HUES6 (cell line): ENCODE measurements at regions not wholly inside any gene's neighbourhood (a gene's known extent, or its start where the extent isn't known, plus 50 kb on each side); places are given as distances from the start of the nearest gene placed in this dataset.
"Not testable (repeated sequence)": the region's sequence is repeated elsewhere in the genome, so short reads cannot be mapped to it uniquely, and the experiment has no call there.

Experiments
- H3K27ac ChIP-seq: 2 replicates; pipeline ENCODE4 v1.7.0; 2013; ENCODE audit warnings: low read depth, mild to moderate bottlenecking, low read length, inconsistent platforms
- H3K27me3 ChIP-seq: 2 replicates; pipeline ENCODE4 v1.6.1; 2013; ENCODE audit warnings: low read length; ENCODE audit not compliant: control insufficient read depth, insufficient read depth
- H3K36me3 ChIP-seq: 2 replicates; pipeline ENCODE4 v1.6.1; 2013; ENCODE audit warnings: low read length; ENCODE audit not compliant: control insufficient read depth, insufficient read depth
- H3K4me1 ChIP-seq: 2 replicates; pipeline ENCODE4 v1.6.1; 2013; ENCODE audit warnings: low read length; ENCODE audit not compliant: control insufficient read depth, insufficient read depth
- H3K4me3 ChIP-seq: 2 replicates; pipeline ENCODE4 v1.5.1; 2013; ENCODE audit warnings: low read depth, low read length
- H3K9ac ChIP-seq: one replicate; pipeline ENCODE4 v1.6.1; 2013; ENCODE audit warnings: mild to moderate bottlenecking, low read length
- H3K9me3 ChIP-seq: 2 replicates; pipeline ENCODE4 v1.6.1; 2013; ENCODE audit warnings: low read depth, low read length; ENCODE audit not compliant: control insufficient read depth, insufficient read depth

GRCh38 chr7:79741684-79742083 lies 288.2 kb upstream of the MAGI2 start:
- Histone ChIP-seq H3K4me1 (no peaks in the 10 kb centered on the region), H3K27me3 (no peaks in the 10 kb centered on the region), H3K9ac (no peak overlapping the region), H3K4me3 (no peak overlapping the region), H3K36me3 (no peaks in the 10 kb centered on the region), H3K27ac (no peak overlapping the region), H3K9me3 (no peaks in the 10 kb centered on the region)

GRCh38 chr7:79740076-79740475 lies 286.6 kb upstream of the MAGI2 start:
- H3K9me3 ChIP-seq, result no peaks in the 10 kb centered on the region
- H3K27ac ChIP-seq, result no peak overlapping the region
- H3K4me1 ChIP-seq, result no peaks in the 10 kb centered on the region
- H3K4me3 ChIP-seq, result no peak overlapping the region
- H3K36me3 ChIP-seq, result no peaks in the 10 kb centered on the region
- no peak overlapping the region for H3K9ac ChIP-seq
- no peaks in the 10 kb centered on the region for H3K27me3 ChIP-seq

- not testable (repeated sequence) for H3K27me3 ChIP-seq, H3K36me3 ChIP-seq, H3K27ac ChIP-seq, H3K4me1 ChIP-seq, H3K4me3 ChIP-seq, H3K9me3 ChIP-seq, H3K9ac ChIP-seq
Measured at GRCh38 chr7:79739036-79739709, 285.7 kb upstream of the MAGI2 start.

GRCh38 chr7:79736418-79736817 lies 283.0 kb upstream of the MAGI2 start:
- Histone ChIP-seq H3K36me3 (no peaks in the 10 kb centered on the region), H3K27me3 (no peaks in the 10 kb centered on the region), H3K9ac (no peak overlapping the region), H3K27ac (no peak overlapping the region), H3K4me1 (no peaks in the 10 kb centered on the region), H3K4me3 (no peak overlapping the region), H3K9me3 (no peaks in the 10 kb centered on the region)

GRCh38 chr7:79735012-79735411 lies 281.5 kb upstream of the MAGI2 start:
- Histone ChIP-seq H3K36me3 (no peaks in the 10 kb centered on the region), H3K9me3 (no peaks in the 10 kb centered on the region), H3K4me3 (no peak overlapping the region), H3K9ac (no peak overlapping the region), H3K4me1 (no peaks in the 10 kb centered on the region), H3K27me3 (no peaks in the 10 kb centered on the region), H3K27ac (no peak overlapping the region)

- Histone ChIP-seq H3K9ac (no peak overlapping the region), H3K9me3 (no peaks in the 10 kb centered on the region), H3K27ac (no peak overlapping the region), H3K4me1 (no peaks in the 10 kb centered on the region), H3K27me3 (no peaks in the 10 kb centered on the region), H3K36me3 (no peaks in the 10 kb centered on the region), H3K4me3 (no peak overlapping the region)
Measured at GRCh38 chr7:79734181-79734580, 280.7 kb upstream of the MAGI2 start.

GRCh38 chr7:79732535-79732934 lies 279.1 kb upstream of the MAGI2 start:
- H3K4me1 ChIP-seq, result no peaks in the 10 kb centered on the region
- H3K4me3 ChIP-seq, result no peak overlapping the region
- H3K9ac ChIP-seq, result no peak overlapping the region
- no peaks in the 10 kb centered on the region for H3K36me3 ChIP-seq
- H3K9me3 ChIP-seq, result no peaks in the 10 kb centered on the region
- no peak overlapping the region for H3K27ac ChIP-seq
- H3K27me3 ChIP-seq, result no peaks in the 10 kb centered on the region

- H3K27ac ChIP-seq, result no peak overlapping the region
- H3K27me3 ChIP-seq, result no peaks in the 10 kb centered on the region
- H3K36me3 ChIP-seq, result no peaks in the 10 kb centered on the region
- H3K4me3 ChIP-seq, result no peak overlapping the region
- no peaks in the 10 kb centered on the region for H3K4me1 ChIP-seq
- no peak overlapping the region for H3K9ac ChIP-seq
- H3K9me3 ChIP-seq, result no peaks in the 10 kb centered on the region
Measured at GRCh38 chr7:79730971-79731370, 277.5 kb upstream of the MAGI2 start.

- H3K4me3 ChIP-seq, result no peak overlapping the region
- no peak overlapping the region for H3K9ac ChIP-seq
- H3K27ac ChIP-seq, result no peak overlapping the region
- H3K4me1 ChIP-seq, result peaks cover 6% of the 10 kb centered on the region; the same call in 1 of the 2 replicates
- H3K36me3 ChIP-seq, result no peaks in the 10 kb centered on the region
- H3K27me3 ChIP-seq, result no peaks in the 10 kb centered on the region
- H3K9me3 ChIP-seq, result no peaks in the 10 kb centered on the region
Measured at GRCh38 chr7:79723833-79724618, 270.6 kb upstream of the MAGI2 start.

GRCh38 chr7:79722217-79722616 lies 268.8 kb upstream of the MAGI2 start:
- Histone ChIP-seq H3K4me3 (no peak overlapping the region), H3K27me3 (no peaks in the 10 kb centered on the region), H3K9ac (no peak overlapping the region), H3K9me3 (no peaks in the 10 kb centered on the region), H3K27ac (no peak overlapping the region), H3K36me3 (no peaks in the 10 kb centered on the region), H3K4me1 (peaks cover 6% of the 10 kb centered on the region; the same call in 1 of the 2 replicates)

GRCh38 chr7:79719216-79719615 lies 265.7 kb upstream of the MAGI2 start:
- H3K4me1 ChIP-seq, result peaks cover 6% of the 10 kb centered on the region; the same call in 1 of the 2 replicates
- H3K9ac ChIP-seq, result no peak overlapping the region
- no peaks in the 10 kb centered on the region for H3K27me3 ChIP-seq
- H3K9me3 ChIP-seq, result no peaks in the 10 kb centered on the region
- H3K36me3 ChIP-seq, result no peaks in the 10 kb centered on the region
- no peak overlapping the region for H3K27ac ChIP-seq
- no peak overlapping the region for H3K4me3 ChIP-seq
